A673 (cell line): ENCODE measurements at regions not wholly inside any gene's neighbourhood (a gene's known extent, or its start where the extent isn't known, plus 50 kb on each side); places are given as distances from the start of the nearest gene placed in this dataset.

ENCODE experiments used
- BruUV-seq: library from RNA; stranded (reverse); fragments of 400-500 nt; replicated peaks from 2 replicates; lab custom pipeline; 2021; lab: Mats Ljungman, UMichigan
- CTCF ChIA-PET: fragments of 300-600 bp; sonication (Branson Sonifier 250); formaldehyde crosslinking; loops from one replicate; lab custom pipeline; 2022; ENCODE audit warnings: antibody characterized with exemption; lab: Charles Lee
- POLR2A ChIA-PET: fragments of 300-600 bp; sonication (Branson Sonifier 250); formaldehyde crosslinking; loops from one replicate; lab custom pipeline; 2022; ENCODE audit warnings: antibody characterized with exemption; ENCODE audit not compliant: low non-redundant PET; lab: Charles Lee
- DNase-seq: peaks from one replicate; pipeline ENCODE4 v3.0.0-alpha.2; 2015; ENCODE audit warnings: low spot score
- H3K27ac ChIP-seq: fragments of 200-600 bp; sonication (generic); 2 replicates; pipeline ENCODE4 v1.5.1; 2016; ENCODE audit warnings: mixed run types, low read depth, mild to moderate bottlenecking, mixed read lengths, antibody characterized with exemption, low read length; ENCODE audit not compliant: poor library complexity, severe bottlenecking
- H3K27me3 ChIP-seq: fragments of 200-600 bp; sonication (generic); replicated peaks from 2 replicates; pipeline ENCODE4 v1.6.1; 2017; ENCODE audit warnings: mixed run types, low read depth, mild to moderate bottlenecking, mixed read lengths, antibody characterized with exemption, low read length; ENCODE audit not compliant: insufficient read depth, poor library complexity
- H3K36me3 ChIP-seq: fragments of 200-600 bp; sonication (generic); 2 replicates; pipeline ENCODE4 v1.6.1; 2016; ENCODE audit warnings: mixed run types, mild to moderate bottlenecking, mixed read lengths, antibody characterized with exemption, low read length; ENCODE audit not compliant: insufficient read depth, poor library complexity, severe bottlenecking
- H3K4me1 ChIP-seq: fragments of 200-600 bp; sonication (generic); 2 replicates; pipeline ENCODE4 v1.6.1; 2017; ENCODE audit warnings: mixed run types, mild to moderate bottlenecking, mixed read lengths, antibody characterized with exemption, low read length; ENCODE audit not compliant: insufficient read depth, poor library complexity, severe bottlenecking
- H3K4me3 ChIP-seq: fragments of 200-600 bp; sonication (generic); 2 replicates; pipeline ENCODE4 v1.5.1; 2016; ENCODE audit warnings: low read depth, mixed run types, mild to moderate bottlenecking, mixed read lengths, low read length; ENCODE audit not compliant: poor library complexity, severe bottlenecking
- H3K9me3 ChIP-seq: fragments of 200-600 bp; sonication (generic); 2 replicates; pipeline ENCODE4 v1.6.1; 2016; ENCODE audit warnings: mixed run types, low read depth, mild to moderate bottlenecking, mixed read lengths, antibody characterized with exemption, low read length; ENCODE audit not compliant: poor library complexity, severe bottlenecking
- EZH2 ChIP-seq: fragments of 200-600 bp; sonication (generic); IDR thresholded peaks from 2 replicates; pipeline ENCODE4 v1.6.1; 2017; ENCODE audit warnings: borderline replicate concordance, low read depth, mild to moderate bottlenecking, mixed read lengths, antibody characterized with exemption, low read length; ENCODE audit not compliant: poor library complexity, severe bottlenecking
- intact Hi-C: fragments of 100-400 bp; cut with micrococcal nuclease; formaldehyde crosslinking; loops from one replicate; pipeline ENCODE4 v1.10.0; 2022; ENCODE audit not compliant: unreplicated experiment
- TF ChIP-seq, protein P1 (sequence below): fragments of 300-800, 200-600 bp; sonication (generic); conservative IDR thresholded peaks from 2 replicates; pipeline ENCODE4 v1.5.1; 2017; ENCODE audit warnings: low read depth, mild to moderate bottlenecking, antibody characterized with exemption, low read length, moderate library complexity, mixed read lengths

DNA sequence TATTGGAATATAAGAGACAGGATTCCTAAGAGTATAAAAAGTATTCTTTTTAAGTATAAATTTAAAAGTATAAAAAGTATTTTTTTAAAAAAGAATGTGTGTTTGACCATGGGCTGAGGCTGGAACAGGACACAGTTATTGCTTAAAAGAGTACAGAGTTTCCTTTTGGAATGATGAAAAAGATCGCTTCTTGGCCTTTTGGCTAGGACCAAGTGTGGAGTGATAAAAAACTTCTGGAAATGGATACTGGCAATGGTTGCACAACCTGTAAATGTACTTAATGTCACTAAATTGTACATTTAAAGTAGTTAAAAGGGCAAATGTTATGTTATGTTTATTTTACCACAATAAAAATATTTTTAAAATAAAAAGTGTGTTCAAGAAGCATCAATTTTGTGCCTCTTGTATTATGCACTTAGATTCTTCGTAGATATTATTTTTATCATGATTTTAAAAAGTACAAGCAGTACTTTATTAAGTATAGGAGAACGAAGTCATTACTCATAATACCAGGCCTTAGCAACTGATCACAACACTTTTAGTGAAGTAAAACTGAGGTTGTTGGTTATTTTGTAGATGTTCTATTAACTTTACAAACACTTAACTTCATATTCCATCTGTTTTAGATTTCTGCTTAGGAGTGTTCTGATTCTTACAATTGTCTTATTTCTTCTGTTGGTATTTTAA, 389.1 kb upstream of the ZP4 start:
- no peak for TF ChIP-seq EZH2
- TF ChIP-seq, protein P1, sequence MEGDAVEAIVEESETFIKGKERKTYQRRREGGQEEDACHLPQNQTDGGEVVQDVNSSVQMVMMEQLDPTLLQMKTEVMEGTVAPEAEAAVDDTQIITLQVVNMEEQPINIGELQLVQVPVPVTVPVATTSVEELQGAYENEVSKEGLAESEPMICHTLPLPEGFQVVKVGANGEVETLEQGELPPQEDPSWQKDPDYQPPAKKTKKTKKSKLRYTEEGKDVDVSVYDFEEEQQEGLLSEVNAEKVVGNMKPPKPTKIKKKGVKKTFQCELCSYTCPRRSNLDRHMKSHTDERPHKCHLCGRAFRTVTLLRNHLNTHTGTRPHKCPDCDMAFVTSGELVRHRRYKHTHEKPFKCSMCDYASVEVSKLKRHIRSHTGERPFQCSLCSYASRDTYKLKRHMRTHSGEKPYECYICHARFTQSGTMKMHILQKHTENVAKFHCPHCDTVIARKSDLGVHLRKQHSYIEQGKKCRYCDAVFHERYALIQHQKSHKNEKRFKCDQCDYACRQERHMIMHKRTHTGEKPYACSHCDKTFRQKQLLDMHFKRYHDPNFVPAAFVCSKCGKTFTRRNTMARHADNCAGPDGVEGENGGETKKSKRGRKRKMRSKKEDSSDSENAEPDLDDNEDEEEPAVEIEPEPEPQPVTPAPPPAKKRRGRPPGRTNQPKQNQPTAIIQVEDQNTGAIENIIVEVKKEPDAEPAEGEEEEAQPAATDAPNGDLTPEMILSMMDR = no peak
- no peaks in the 10 kb centered on the region for H3K27me3 ChIP-seq
- no TSS peak for BruUV-seq

DNA sequence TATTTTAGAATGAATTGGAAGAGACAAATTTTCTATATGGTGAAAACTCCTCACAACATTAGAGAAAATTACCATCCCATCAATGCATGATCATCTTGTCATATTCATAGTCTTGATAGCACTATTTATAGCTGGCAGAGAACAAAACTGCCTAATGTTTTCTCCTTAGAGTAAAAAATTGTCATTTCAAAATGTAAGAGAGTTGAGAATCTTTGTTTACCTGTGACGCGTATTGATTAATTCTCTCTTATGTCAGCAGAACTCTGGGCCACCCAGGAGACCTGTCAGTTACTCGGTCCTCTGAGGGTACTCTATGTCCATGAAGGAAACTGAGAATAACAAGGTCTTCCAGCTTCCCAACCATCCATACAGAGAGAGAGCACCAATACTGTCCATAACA, 381.4 kb upstream of the ZP4 start:
- no peak overlapping the region for H3K4me3 ChIP-seq
- ChIA-PET POLR2A (no interaction called here), CTCF (no interaction called here)
- no peak overlapping the region for H3K27ac ChIP-seq
- no peaks in the 10 kb centered on the region for H3K27me3 ChIP-seq
- no TSS peak for BruUV-seq
- intact Hi-C loops = no loop called here
- no peak for DNase-seq
- no peaks in the 10 kb centered on the region for H3K4me1 ChIP-seq
- TF ChIP-seq EZH2 = no peak
- TF ChIP-seq, protein P1 = no peak
- H3K36me3 ChIP-seq = no peaks in the 10 kb centered on the region
- H3K9me3 ChIP-seq = no peaks in the 10 kb centered on the region

More for the DNA sequence above, 389.1 kb upstream of the ZP4 start:
- intact Hi-C loops = no loop called here
- no peak for DNase-seq
- Histone ChIP-seq H3K9me3 (no peaks in the 10 kb centered on the region), H3K4me3 (no peak overlapping the region), H3K4me1 (no peaks in the 10 kb centered on the region), H3K36me3 (no peaks in the 10 kb centered on the region), H3K27ac (no peak overlapping the region)
- CTCF ChIA-PET = no interaction called here
- POLR2A ChIA-PET = no interaction called here

DNA sequence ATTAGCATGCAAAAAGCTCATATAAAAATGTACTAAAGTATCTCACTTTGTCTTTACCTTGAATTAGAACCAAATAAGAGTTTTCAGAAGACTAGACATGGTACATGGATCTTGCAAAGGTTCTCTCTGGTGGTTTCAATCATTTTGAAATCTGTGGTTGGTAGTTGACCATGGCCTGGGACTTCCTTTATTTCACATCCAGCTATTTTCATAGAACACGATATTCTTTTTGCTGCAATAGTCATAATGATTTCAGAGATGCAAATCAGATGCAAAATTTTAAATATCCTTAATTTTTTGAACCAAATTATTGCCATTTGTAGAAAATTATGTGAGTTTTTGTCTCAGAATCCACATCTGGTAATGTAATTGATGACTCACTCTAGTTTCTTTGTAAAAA, 375.1 kb upstream of the ZP4 start:
- no peak for TF ChIP-seq EZH2
- TF ChIP-seq, protein P1 = no peak
- no peaks in the 10 kb centered on the region for H3K27me3 ChIP-seq
- BruUV-seq = no TSS peak
- no peak overlapping the region for H3K4me3 ChIP-seq
- intact Hi-C loops = no loop called here
- H3K9me3 ChIP-seq = no peaks in the 10 kb centered on the region
- no peak overlapping the region for H3K27ac ChIP-seq
- H3K36me3 ChIP-seq = no peaks in the 10 kb centered on the region
- no peak for DNase-seq
- ChIA-PET POLR2A (no interaction called here), CTCF (no interaction called here)
- H3K4me1 ChIP-seq = no peaks in the 10 kb centered on the region
